ENCODE measurements at regions not wholly inside any gene's neighbourhood (a gene's known extent, or its start where the extent isn't known, plus 50 kb on each side); places are given as distances from the start of the nearest gene placed in this dataset.
"Not testable (repeated sequence)": the region's sequence is repeated elsewhere in the genome, so short reads cannot be mapped to it uniquely, and the experiment has no call there.

DNA sequence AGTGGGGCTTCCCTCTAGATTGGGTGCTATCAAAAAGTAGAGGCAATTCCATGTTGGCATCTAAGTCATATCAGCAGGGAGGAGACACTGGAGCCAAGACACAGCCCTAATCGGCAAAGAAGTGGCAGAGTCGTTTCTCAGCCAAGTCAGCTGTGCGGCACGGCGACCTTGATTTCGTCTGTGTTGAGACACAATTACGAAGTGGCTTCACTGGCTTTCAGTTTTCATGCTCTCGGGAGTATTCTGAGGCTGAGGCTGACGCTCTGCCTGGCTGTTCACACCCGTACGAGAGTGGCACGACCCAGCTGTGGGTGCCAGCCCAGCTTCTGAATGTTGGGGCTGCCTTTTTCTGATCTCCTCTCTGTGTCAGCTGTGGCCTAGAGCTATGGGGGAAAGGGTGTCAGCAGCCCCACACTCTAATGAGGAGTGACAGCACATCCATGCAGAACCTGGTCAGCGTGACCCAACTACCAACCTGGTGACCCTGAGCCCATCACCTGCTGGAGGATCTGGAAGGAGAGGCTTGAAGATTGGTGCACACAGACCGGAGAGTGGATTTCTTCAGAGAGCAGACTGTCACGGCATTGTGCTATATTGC is 105.7 kb upstream of the TMEM45B start:
- H3K9me3 Mint-ChIP-seq, result peaks cover 5% of the 10 kb centered on the region
- no peak overlapping the region for H3K4me3 Mint-ChIP-seq
- H3K36me3 Mint-ChIP-seq (ENCODE audit: low read depth), result no peaks in the 10 kb centered on the region
- no peak overlapping the region for H3K27ac Mint-ChIP-seq
- no peaks in the 10 kb centered on the region for H3K27me3 Mint-ChIP-seq
- H3K4me1 Mint-ChIP-seq (ENCODE audit: low read depth), result no peaks in the 10 kb centered on the region

GRCh38 chr11:129710423-129710822 is 105.2 kb upstream of the TMEM45B start:
- no peak overlapping the region for H3K4me3 Mint-ChIP-seq
- H3K4me1 Mint-ChIP-seq (ENCODE audit: low read depth), result no peaks in the 10 kb centered on the region
- no peak overlapping the region for H3K27ac Mint-ChIP-seq
- peaks cover 9% of the 10 kb centered on the region for H3K9me3 Mint-ChIP-seq
- H3K36me3 Mint-ChIP-seq (ENCODE audit: low read depth), result no peaks in the 10 kb centered on the region
- peaks cover 3% of the 10 kb centered on the region for H3K27me3 Mint-ChIP-seq

DNA sequence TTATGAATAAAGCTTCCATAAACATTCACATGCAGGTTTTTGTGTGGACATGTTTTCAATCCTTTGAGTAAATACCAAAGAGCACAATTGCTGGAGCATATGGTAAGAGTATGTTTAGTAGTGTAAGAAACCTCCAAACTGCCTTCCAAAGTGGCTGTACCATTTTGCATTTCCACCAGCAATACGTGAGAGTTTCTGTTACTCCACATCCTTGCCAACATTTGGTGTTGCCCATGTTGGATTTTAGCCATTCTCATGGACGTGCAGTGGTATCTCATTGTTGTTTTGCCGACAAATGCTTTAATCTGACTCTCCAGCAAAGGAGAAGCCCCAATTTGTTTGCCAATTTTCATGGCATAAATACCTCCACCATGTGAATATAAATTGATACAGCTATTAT is 103.9 kb upstream of the TMEM45B start:
- Mint-ChIP-seq H3K4me1 (ENCODE audit: low read depth) (no peaks in the 10 kb centered on the region), H3K27ac (no peak overlapping the region), H3K9me3 (peaks cover 10% of the 10 kb centered on the region), H3K27me3 (peaks cover 4% of the 10 kb centered on the region), H3K36me3 (ENCODE audit: low read depth) (no peaks in the 10 kb centered on the region), H3K4me3 (no peak overlapping the region)

DNA sequence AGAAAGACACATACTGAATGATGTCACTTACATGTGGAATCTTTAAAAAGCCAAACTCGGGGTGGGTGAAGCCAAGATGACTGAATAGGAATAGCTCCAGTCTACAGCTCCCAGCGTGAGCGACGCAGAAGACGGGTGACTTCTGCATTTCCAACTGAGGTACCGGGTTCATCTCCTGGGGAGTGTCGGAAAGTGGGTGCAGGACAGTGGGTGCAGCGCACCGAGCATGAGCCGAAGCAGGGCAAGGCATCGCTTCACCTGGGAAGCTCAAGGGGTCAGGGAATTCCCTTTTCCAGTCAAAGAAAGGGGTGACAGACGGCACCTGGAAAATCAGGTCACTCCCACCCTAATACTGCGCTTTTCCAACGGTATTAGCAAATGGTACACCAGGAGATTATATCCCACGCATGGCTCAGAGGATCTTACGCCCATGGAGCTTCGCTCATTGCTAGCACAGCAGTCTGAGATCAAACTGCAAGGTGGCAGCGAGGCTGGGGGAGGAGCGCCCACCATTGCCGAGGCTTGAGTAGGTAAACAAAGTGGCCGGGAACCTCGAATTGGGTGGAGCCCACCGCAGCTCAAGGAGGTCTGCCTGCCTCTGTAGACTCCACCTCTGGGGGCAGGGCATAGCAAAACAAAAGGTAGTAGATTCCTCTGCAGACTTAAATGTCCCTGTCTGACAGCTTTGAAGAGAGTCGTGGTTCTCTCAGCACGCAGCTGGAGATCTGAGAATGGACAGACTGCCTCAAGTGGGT is 103.0 kb upstream of the TMEM45B start:
- not testable (repeated sequence) for H3K4me3 Mint-ChIP-seq; H3K27me3 Mint-ChIP-seq; H3K36me3 Mint-ChIP-seq (ENCODE audit: low read depth); H3K9me3 Mint-ChIP-seq; H3K27ac Mint-ChIP-seq; H3K4me1 Mint-ChIP-seq (ENCODE audit: low read depth)

- Mint-ChIP-seq H3K4me3 (no peak overlapping the region), H3K27ac (no peak overlapping the region), H3K4me1 (ENCODE audit: low read depth) (peaks cover 4% of the 10 kb centered on the region), H3K36me3 (ENCODE audit: low read depth) (no peaks in the 10 kb centered on the region), H3K9me3 (peaks cover 5% of the 10 kb centered on the region), H3K27me3 (peaks cover 4% of the 10 kb centered on the region)
These were observed 96.6 kb upstream of the TMEM45B start for GRCh38 chr11:129719037-129719436.

DNA sequence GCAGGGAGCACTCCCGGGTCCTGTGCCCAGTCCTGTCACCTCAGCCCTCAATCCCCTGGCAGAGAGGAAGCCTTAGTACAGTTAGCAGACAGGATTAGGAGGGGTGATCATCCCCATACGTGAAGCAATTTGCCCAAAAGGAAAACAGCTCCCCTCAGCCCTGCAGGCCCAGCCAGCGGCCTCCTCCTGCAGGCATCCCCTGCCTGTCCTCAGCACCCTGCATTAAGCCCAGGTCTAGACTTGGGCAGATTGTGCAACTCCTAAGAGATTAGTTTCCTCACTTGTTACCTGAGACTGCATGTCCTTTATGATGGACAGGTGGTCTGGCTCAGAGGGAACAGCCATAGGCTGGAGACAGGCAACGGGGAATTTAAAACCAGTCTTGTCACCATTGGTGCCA is 95.5 kb upstream of the TMEM45B start:
- H3K36me3 Mint-ChIP-seq (ENCODE audit: low read depth), result no peaks in the 10 kb centered on the region
- H3K4me3 Mint-ChIP-seq, result no peak overlapping the region
- peaks cover 3% of the 10 kb centered on the region for H3K9me3 Mint-ChIP-seq
- no peak overlapping the region for H3K27ac Mint-ChIP-seq
- H3K27me3 Mint-ChIP-seq, result peaks cover 3% of the 10 kb centered on the region
- peaks cover 4% of the 10 kb centered on the region for H3K4me1 Mint-ChIP-seq (ENCODE audit: low read depth)

GRCh38 chr11:129720994-129721393 is 94.7 kb upstream of the TMEM45B start:
- Mint-ChIP-seq H3K36me3 (ENCODE audit: low read depth) (no peaks in the 10 kb centered on the region), H3K9me3 (no peaks in the 10 kb centered on the region), H3K4me3 (no peak overlapping the region), H3K27me3 (no peaks in the 10 kb centered on the region), H3K4me1 (ENCODE audit: low read depth) (peaks cover 4% of the 10 kb centered on the region), H3K27ac (no peak overlapping the region)

GRCh38 chr11:129721685-129722084 is 94.0 kb upstream of the TMEM45B start:
- H3K4me1 Mint-ChIP-seq (ENCODE audit: low read depth), result peaks cover 4% of the 10 kb centered on the region
- no peak overlapping the region for H3K27ac Mint-ChIP-seq
- H3K27me3 Mint-ChIP-seq, result no peaks in the 10 kb centered on the region
- no peaks in the 10 kb centered on the region for H3K36me3 Mint-ChIP-seq (ENCODE audit: low read depth)
- H3K9me3 Mint-ChIP-seq, result no peaks in the 10 kb centered on the region
- H3K4me3 Mint-ChIP-seq, result no peak overlapping the region

DNA sequence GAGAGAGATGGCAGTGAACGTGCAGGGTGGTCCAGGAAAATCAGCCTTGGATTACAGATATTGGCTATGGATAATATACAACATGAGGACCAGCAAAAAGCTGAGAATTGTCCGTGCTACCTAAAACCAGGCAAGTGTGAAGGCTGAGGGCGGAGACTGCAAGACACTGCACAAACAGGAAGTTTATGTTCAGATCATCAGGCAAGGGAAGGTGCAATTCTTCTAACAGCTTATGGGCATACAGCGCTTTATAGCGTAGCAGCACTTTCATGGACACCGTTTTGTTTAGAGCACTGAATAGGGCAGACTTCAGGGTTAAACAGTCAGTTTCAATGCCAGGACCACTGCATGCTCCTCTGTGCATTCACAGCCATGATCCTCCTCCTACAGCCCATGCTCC is 93.1 kb upstream of the TMEM45B start:
- no peaks in the 10 kb centered on the region for H3K27me3 Mint-ChIP-seq
- H3K4me3 Mint-ChIP-seq, result no peak overlapping the region
- no peaks in the 10 kb centered on the region for H3K9me3 Mint-ChIP-seq
- H3K36me3 Mint-ChIP-seq (ENCODE audit: low read depth), result no peaks in the 10 kb centered on the region
- H3K4me1 Mint-ChIP-seq (ENCODE audit: low read depth), result peaks cover 4% of the 10 kb centered on the region
- H3K27ac Mint-ChIP-seq, result no peak overlapping the region

GRCh38 chr11:129723146-129723760 is 92.4 kb upstream of the TMEM45B start:
- Mint-ChIP-seq H3K4me3 (no peak overlapping the region), H3K9me3 (no peaks in the 10 kb centered on the region), H3K4me1 (ENCODE audit: low read depth) (peaks cover 4% of the 10 kb centered on the region), H3K36me3 (ENCODE audit: low read depth) (no peaks in the 10 kb centered on the region), H3K27ac (no peak overlapping the region), H3K27me3 (no peaks in the 10 kb centered on the region)

DNA sequence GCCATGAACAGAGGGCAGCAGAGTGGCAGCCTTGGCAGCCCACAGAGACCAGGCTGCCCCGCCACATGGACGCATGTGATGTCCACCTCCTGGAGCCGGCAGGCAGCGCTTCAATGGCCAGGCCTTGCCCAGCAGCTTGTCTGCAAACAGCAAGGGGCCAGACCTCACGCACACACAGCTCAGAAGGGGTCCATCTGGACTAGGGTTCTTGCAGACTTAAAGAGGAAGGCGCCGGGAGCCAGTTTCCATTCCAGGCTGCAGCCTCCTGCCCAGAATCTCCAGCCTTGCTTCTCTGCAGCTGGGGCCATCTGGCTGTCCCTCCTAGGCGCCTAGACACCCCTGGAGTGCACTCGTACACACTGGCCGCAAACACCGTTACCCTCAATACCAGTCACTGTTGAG is 91.9 kb upstream of the TMEM45B start:
- Mint-ChIP-seq H3K9me3 (no peaks in the 10 kb centered on the region), H3K36me3 (ENCODE audit: low read depth) (no peaks in the 10 kb centered on the region), H3K4me3 (no peak overlapping the region), H3K27ac (no peak overlapping the region), H3K27me3 (no peaks in the 10 kb centered on the region), H3K4me1 (ENCODE audit: low read depth) (peaks cover 4% of the 10 kb centered on the region)

DNA sequence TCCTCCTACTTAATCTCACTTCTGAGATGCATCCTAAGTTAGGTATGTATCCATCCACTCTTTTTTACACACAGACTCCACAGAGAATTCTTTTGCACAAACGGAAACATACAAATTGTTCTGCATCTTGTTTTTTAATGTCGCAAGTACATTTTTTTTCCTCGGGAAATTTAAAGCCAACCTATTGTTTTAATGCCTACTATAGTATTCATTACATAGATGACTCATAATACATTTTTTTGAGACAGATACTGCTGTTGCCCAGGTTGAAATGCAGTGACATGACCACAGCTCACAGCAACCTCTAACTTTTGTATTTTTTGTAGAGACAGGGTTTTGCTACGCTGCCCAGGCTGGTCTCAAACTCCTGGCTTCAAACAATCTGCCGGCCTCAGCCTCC is 90.8 kb upstream of the TMEM45B start:
- Mint-ChIP-seq H3K27ac (no peak overlapping the region), H3K36me3 (ENCODE audit: low read depth) (no peaks in the 10 kb centered on the region), H3K4me3 (no peak overlapping the region), H3K27me3 (no peaks in the 10 kb centered on the region), H3K4me1 (ENCODE audit: low read depth) (peaks cover 4% of the 10 kb centered on the region), H3K9me3 (no peaks in the 10 kb centered on the region)

GRCh38 chr11:129726179-129726578 is 89.5 kb upstream of the TMEM45B start:
- no peak overlapping the region for H3K4me3 Mint-ChIP-seq
- no peaks in the 10 kb centered on the region for H3K36me3 Mint-ChIP-seq (ENCODE audit: low read depth)
- H3K4me1 Mint-ChIP-seq (ENCODE audit: low read depth), result peaks cover 4% of the 10 kb centered on the region
- no peak overlapping the region for H3K27ac Mint-ChIP-seq
- no peaks in the 10 kb centered on the region for H3K27me3 Mint-ChIP-seq
- H3K9me3 Mint-ChIP-seq, result no peaks in the 10 kb centered on the region

GRCh38 chr11:129728581-129728980 is 87.1 kb upstream of the TMEM45B start:
- H3K4me1 Mint-ChIP-seq (ENCODE audit: low read depth), result no peaks in the 10 kb centered on the region
- no peaks in the 10 kb centered on the region for H3K36me3 Mint-ChIP-seq (ENCODE audit: low read depth)
- H3K27ac Mint-ChIP-seq, result no peak overlapping the region
- no peak overlapping the region for H3K4me3 Mint-ChIP-seq
- no peaks in the 10 kb centered on the region for H3K9me3 Mint-ChIP-seq
- H3K27me3 Mint-ChIP-seq, result no peaks in the 10 kb centered on the region

DNA sequence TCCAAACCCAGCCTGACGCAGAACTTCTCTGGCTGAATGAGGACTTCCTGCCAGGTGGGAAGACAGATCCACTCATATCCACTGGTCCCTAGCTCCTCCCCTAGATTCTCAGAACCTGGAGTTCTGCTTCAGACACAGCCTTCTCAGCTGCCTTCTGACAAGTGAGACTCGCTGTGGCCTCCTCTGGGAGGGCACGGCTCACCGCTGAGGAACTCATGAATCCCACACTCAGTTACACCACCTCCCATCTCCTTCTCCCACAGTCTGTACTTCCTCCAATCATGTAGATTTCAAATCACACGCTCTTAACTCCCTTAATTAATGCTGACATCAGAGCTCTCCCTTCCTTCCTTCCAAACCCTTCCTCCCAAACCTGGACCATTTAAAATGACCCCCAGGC is 86.4 kb upstream of the TMEM45B start:
- Mint-ChIP-seq H3K27me3 (no peaks in the 10 kb centered on the region), H3K27ac (no peak overlapping the region), H3K9me3 (no peaks in the 10 kb centered on the region), H3K36me3 (ENCODE audit: low read depth) (no peaks in the 10 kb centered on the region), H3K4me3 (no peak overlapping the region), H3K4me1 (ENCODE audit: low read depth) (no peaks in the 10 kb centered on the region)

GRCh38 chr11:129729823-129730222 is 85.8 kb upstream of the TMEM45B start:
- Mint-ChIP-seq H3K36me3 (ENCODE audit: low read depth) (no peaks in the 10 kb centered on the region), H3K4me3 (no peak overlapping the region), H3K27ac (no peak overlapping the region), H3K9me3 (no peaks in the 10 kb centered on the region), H3K27me3 (no peaks in the 10 kb centered on the region), H3K4me1 (ENCODE audit: low read depth) (no peaks in the 10 kb centered on the region)
